GM18498 (cell line): ENCODE measurements at regions not wholly inside any gene's neighbourhood (a gene's known extent, or its start where the extent isn't known, plus 50 kb on each side); places are given as distances from the start of the nearest gene placed in this dataset.

Experiments
- ATAC-seq: cut with Tn5 transposase; IDR thresholded peaks from one replicate; pipeline ENCODE4 v1.9.1; 2021; ENCODE audit warnings: mild to moderate bottlenecking, moderate library complexity; ENCODE audit not compliant: unreplicated experiment

GRCh38 chr16:77652399-77652798, 69.9 kb upstream of the NUDT7 start:
- no peak for ATAC-seq

GRCh38 chr16:77657016-77657415, 65.3 kb upstream of the NUDT7 start:
- no peak for ATAC-seq

DNA sequence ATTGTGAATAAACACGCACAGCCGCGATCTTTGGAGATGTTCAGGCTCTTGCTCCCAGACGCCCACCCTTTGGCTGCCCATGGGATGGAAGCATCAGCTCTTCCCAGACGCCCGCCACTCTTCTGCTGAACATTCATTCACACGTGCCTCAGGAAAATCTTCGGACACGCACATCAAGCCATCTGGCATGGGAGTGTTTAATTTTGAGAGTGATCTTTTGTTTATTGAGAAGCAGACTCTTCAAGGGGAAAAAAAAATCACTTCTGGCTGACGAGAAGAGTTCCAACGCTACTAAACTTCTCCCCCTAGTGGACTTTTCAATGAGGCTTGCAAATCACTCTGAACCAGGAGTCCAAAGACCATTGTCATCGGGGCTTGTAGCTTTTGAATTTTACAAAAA, 62.0 kb upstream of the NUDT7 start:
- no peak for ATAC-seq

DNA sequence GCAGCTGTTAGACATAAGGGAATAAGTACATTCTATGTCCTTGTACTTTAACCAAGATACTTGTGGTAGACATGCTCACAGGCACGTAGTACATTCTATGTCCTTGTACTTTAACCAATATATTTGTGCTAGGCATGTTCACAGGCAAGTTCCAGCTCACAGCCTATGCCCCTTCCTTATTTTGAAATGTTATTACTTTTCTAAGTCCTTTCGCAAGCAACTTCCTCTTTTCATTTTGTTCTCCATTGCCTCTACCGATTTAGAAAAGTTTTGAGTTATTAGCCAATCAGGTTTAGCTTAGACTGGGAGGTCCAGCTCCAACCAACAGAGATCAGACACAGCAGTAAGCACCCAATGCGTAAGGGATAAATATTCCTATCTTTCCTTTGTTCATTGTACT, 60.1 kb upstream of the NUDT7 start:
- ATAC-seq = no peak

GRCh38 chr16:77663711-77664110, 58.6 kb upstream of the NUDT7 start:
- ATAC-seq = no peak

DNA sequence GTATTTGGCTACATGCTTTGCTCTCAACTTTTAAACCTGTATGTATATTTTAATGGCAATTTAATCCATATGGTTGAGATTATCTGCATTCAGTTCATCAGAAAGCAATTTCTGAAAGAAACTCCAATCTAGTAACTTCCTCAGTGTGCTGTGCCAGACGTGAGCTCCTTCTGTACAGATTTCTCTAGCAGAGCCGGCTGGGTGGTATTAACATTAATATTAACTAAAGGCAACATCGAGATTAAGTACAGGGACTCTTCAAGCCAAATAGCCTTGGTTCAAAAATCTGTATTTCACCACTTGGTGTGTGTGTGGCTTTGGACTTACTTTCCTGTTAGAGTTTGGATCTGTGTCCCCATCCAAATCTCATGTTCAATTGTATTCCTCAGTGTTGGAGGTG, 55.5 kb upstream of the NUDT7 start:
- no peak for ATAC-seq

DNA sequence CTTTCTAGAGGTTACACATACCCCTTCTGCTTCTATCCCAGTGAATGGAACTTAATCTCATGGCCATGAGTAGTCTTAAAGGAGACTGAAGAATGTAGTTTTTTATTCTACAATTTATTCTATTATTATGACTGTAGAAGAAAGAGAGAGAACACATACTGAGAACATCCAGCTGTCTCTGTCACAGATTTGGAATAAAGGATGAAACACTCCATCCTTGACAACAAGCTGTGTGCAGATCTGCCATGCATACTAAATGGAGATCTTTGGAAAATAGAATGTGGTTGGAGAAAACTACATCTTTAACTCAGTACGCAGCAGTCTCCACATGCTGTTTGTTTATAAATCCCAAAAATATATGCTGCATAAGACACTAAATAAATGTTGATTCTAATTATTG, 54.1 kb upstream of the NUDT7 start:
- no peak for ATAC-seq

DNA sequence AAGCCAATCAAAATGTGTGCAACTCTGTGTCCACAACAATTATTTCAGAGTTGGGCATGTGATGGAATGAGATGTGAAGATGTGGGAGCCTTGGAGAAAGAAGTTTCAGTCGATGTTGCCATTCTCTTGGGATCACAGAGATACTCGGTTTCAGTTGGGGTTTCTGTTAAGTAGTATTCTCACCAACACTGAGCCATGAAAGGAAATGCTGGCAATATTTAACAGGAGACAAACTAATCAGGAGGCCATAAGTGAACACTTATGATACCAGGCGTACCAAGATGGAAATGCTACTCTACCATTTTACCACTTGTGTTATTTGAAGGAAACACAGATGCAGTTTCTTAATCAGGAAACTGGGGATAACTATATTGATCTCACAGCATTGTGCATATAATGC, 53.3 kb upstream of the NUDT7 start:
- no peak for ATAC-seq
